Stimulated activated effector memory CD8-positive, alpha-beta T cell treated with anti-CD3 and anti-CD28 coated beads, Interleukin-12 subunit alpha, Interleukin-12 subunit beta, amount 100 ng/mL, for 72 hours (primary cell): ENCODE measurements at regions not wholly inside any gene's neighbourhood (a gene's known extent, or its start where the extent isn't known, plus 50 kb on each side); places are given as distances from the start of the nearest gene placed in this dataset.
A peak's percentile ranks its signal among the peaks of the same experiment; 100 is the strongest.

ENCODE experiments used
- ATAC-seq: fragments of 150-1000 bp; cut with Tn5 transposase; 2 replicates; pipeline ENCODE4 v1.10.0; 2021
- DNase-seq, 2 donors: peaks; one replicate each; pipeline ENCODE4 v3.0.0; 2021 to 2022; ENCODE audit warnings: low spot score in 2 of 2
- H3K27ac Mint-ChIP-seq: one replicate; pipeline ENCODE4 v1.8.0; 2022; ENCODE audit warnings: mild to moderate bottlenecking, mixed read lengths
- H3K36me3 Mint-ChIP-seq: one replicate; pipeline ENCODE4 v1.8.0; 2022; ENCODE audit warnings: mild to moderate bottlenecking, mixed read lengths
- H3K4me1 Mint-ChIP-seq: one replicate; pipeline ENCODE4 v1.8.0; 2022; ENCODE audit warnings: mixed read lengths
- H3K4me3 Mint-ChIP-seq: one replicate; pipeline ENCODE4 v1.8.0; 2022; ENCODE audit warnings: mild to moderate bottlenecking, mixed read lengths
- H3K9me3 Mint-ChIP-seq: one replicate; pipeline ENCODE4 v1.8.0; 2022; ENCODE audit warnings: mixed read lengths

GRCh38 chr12:53803194-53803593 lies 51.4 kb upstream of the CISTR start:
- H3K36me3 Mint-ChIP-seq, result no peaks in the 10 kb centered on the region
- H3K4me3 Mint-ChIP-seq, result no peak overlapping the region
- no peak for DNase-seq
- ATAC-seq, result no peak
- H3K4me1 Mint-ChIP-seq, result no peaks in the 10 kb centered on the region
- H3K9me3 Mint-ChIP-seq, result no peaks in the 10 kb centered on the region
- H3K27ac Mint-ChIP-seq, result no peak overlapping the region

GRCh38 chr12:53803703-53804102 lies 51.9 kb upstream of the CISTR start:
- Mint-ChIP-seq H3K4me3 (no peak overlapping the region), H3K27ac (no peak overlapping the region), H3K9me3 (no peaks in the 10 kb centered on the region), H3K4me1 (no peaks in the 10 kb centered on the region), H3K36me3 (no peaks in the 10 kb centered on the region)
- DNase-seq, result no peak
- no peak for ATAC-seq

- ATAC-seq (no peak), DNase-seq (no peak)
- H3K4me1 Mint-ChIP-seq, result no peaks in the 10 kb centered on the region
- H3K4me3 Mint-ChIP-seq, result no peak overlapping the region
- H3K9me3 Mint-ChIP-seq, result no peaks in the 10 kb centered on the region
- H3K27ac Mint-ChIP-seq, result no peak overlapping the region
- no peaks in the 10 kb centered on the region for H3K36me3 Mint-ChIP-seq
These were observed 52.6 kb upstream of the CISTR start for GRCh38 chr12:53804429-53804828.

GRCh38 chr12:53805067-53805466 lies 53.3 kb upstream of the CISTR start:
- ATAC-seq (no peak), DNase-seq (no peak)
- H3K36me3 Mint-ChIP-seq, result no peaks in the 10 kb centered on the region
- H3K4me3 Mint-ChIP-seq, result no peak overlapping the region
- H3K9me3 Mint-ChIP-seq, result no peaks in the 10 kb centered on the region
- no peak overlapping the region for H3K27ac Mint-ChIP-seq
- no peaks in the 10 kb centered on the region for H3K4me1 Mint-ChIP-seq

GRCh38 chr12:53805791-53806190 lies 54.0 kb upstream of the CISTR start:
- no peaks in the 10 kb centered on the region for H3K4me1 Mint-ChIP-seq

GRCh38 chr12:53806721-53807120 lies 54.9 kb upstream of the CISTR start:
- Mint-ChIP-seq H3K4me3 (no peak overlapping the region), H3K9me3 (no peaks in the 10 kb centered on the region), H3K36me3 (no peaks in the 10 kb centered on the region), H3K27ac (no peak overlapping the region), H3K4me1 (no peaks in the 10 kb centered on the region)
- no peak for DNase-seq
- no peak for ATAC-seq

More at GRCh38 chr12:53805791-53806190, 54.0 kb upstream of the CISTR start:
- Mint-ChIP-seq H3K36me3 (no peaks in the 10 kb centered on the region), H3K4me3 (no peak overlapping the region), H3K9me3 (no peaks in the 10 kb centered on the region), H3K27ac (no peak overlapping the region)
- no peak for ATAC-seq
- DNase-seq, result no peak

GRCh38 chr12:53807322-53807860 lies 55.6 kb upstream of the CISTR start:
- H3K36me3 Mint-ChIP-seq, result no peaks in the 10 kb centered on the region
- no peak overlapping the region for H3K27ac Mint-ChIP-seq
- no peaks in the 10 kb centered on the region for H3K9me3 Mint-ChIP-seq
- H3K4me1 Mint-ChIP-seq, result no peaks in the 10 kb centered on the region
- ATAC-seq (no peak), DNase-seq (no peak)
- H3K4me3 Mint-ChIP-seq, result no peak overlapping the region

GRCh38 chr12:53808023-53808705 lies 56.4 kb upstream of the CISTR start:
- Mint-ChIP-seq H3K27ac (no peak overlapping the region), H3K4me3 (no peak overlapping the region), H3K4me1 (no peaks in the 10 kb centered on the region), H3K36me3 (no peaks in the 10 kb centered on the region), H3K9me3 (no peaks in the 10 kb centered on the region)
- ATAC-seq, result no peak
- no peak for DNase-seq

GRCh38 chr12:53809005-53809404 lies 57.2 kb upstream of the CISTR start:
- H3K9me3 Mint-ChIP-seq, result no peaks in the 10 kb centered on the region
- DNase-seq (no peak), ATAC-seq (peak; percentile 8)
- H3K4me3 Mint-ChIP-seq, result no peak overlapping the region
- no peaks in the 10 kb centered on the region for H3K36me3 Mint-ChIP-seq
- H3K4me1 Mint-ChIP-seq, result no peaks in the 10 kb centered on the region
- H3K27ac Mint-ChIP-seq, result no peak overlapping the region

- H3K27ac Mint-ChIP-seq, result no peak overlapping the region
- DNase-seq (no peak), ATAC-seq (no peak)
- H3K36me3 Mint-ChIP-seq, result no peaks in the 10 kb centered on the region
- no peaks in the 10 kb centered on the region for H3K9me3 Mint-ChIP-seq
- H3K4me1 Mint-ChIP-seq, result no peaks in the 10 kb centered on the region
- H3K4me3 Mint-ChIP-seq, result no peak overlapping the region
These were observed 59.2 kb upstream of the CISTR start for GRCh38 chr12:53810950-53811349.

GRCh38 chr12:53811606-53812005 lies 59.8 kb upstream of the CISTR start:
- DNase-seq (no peak), ATAC-seq (no peak)
- H3K4me3 Mint-ChIP-seq, result no peak overlapping the region
- H3K4me1 Mint-ChIP-seq, result no peaks in the 10 kb centered on the region
- no peaks in the 10 kb centered on the region for H3K9me3 Mint-ChIP-seq
- no peak overlapping the region for H3K27ac Mint-ChIP-seq
- H3K36me3 Mint-ChIP-seq, result no peaks in the 10 kb centered on the region

- ATAC-seq (no peak), DNase-seq (no peak)
- Mint-ChIP-seq H3K27ac (no peak overlapping the region), H3K36me3 (no peaks in the 10 kb centered on the region), H3K9me3 (no peaks in the 10 kb centered on the region), H3K4me1 (no peaks in the 10 kb centered on the region), H3K4me3 (no peak overlapping the region)
These were observed 64.7 kb upstream of the CISTR start for GRCh38 chr12:53816360-53817020.

- no peaks in the 10 kb centered on the region for H3K4me1 Mint-ChIP-seq
- H3K9me3 Mint-ChIP-seq, result no peaks in the 10 kb centered on the region
- no peak overlapping the region for H3K27ac Mint-ChIP-seq
- no peak overlapping the region for H3K4me3 Mint-ChIP-seq
- ATAC-seq, result no peak
- H3K36me3 Mint-ChIP-seq, result no peaks in the 10 kb centered on the region
- DNase-seq, result no peak
These were observed 65.2 kb upstream of the CISTR start for GRCh38 chr12:53817021-53817389.

GRCh38 chr12:53820514-53821306 lies 68.9 kb upstream of the CISTR start:
- Mint-ChIP-seq H3K9me3 (no peaks in the 10 kb centered on the region), H3K4me1 (no peaks in the 10 kb centered on the region), H3K27ac (no peak overlapping the region), H3K4me3 (no peak overlapping the region), H3K36me3 (no peaks in the 10 kb centered on the region)
- ATAC-seq (no peak), DNase-seq (no peak)

- Mint-ChIP-seq H3K4me3 (no peak overlapping the region), H3K9me3 (no peaks in the 10 kb centered on the region)
These were observed 72.4 kb upstream of the CISTR start for GRCh38 chr12:53824001-53824712.

More at GRCh38 chr12:53824001-53824712, 72.4 kb upstream of the CISTR start:
- no peak for DNase-seq
- no peak for ATAC-seq
- no peaks in the 10 kb centered on the region for H3K36me3 Mint-ChIP-seq
- H3K27ac Mint-ChIP-seq, result no peak overlapping the region
- peaks cover 6% of the 10 kb centered on the region for H3K4me1 Mint-ChIP-seq
